GM19468 (cell line): ENCODE measurements at regions not wholly inside any gene's neighbourhood (a gene's known extent, or its start where the extent isn't known, plus 50 kb on each side); places are given as distances from the start of the nearest gene placed in this dataset.
"Not testable (repeated sequence)": the region's sequence is repeated elsewhere in the genome, so short reads cannot be mapped to it uniquely, and the experiment has no call there.

ENCODE experiments used
- ATAC-seq: cut with Tn5 transposase; IDR thresholded peaks from one replicate; pipeline ENCODE4 v1.9.1; 2021; ENCODE audit warnings: mild to moderate bottlenecking, moderate library complexity, moderate number of reproducible peaks; ENCODE audit not compliant: unreplicated experiment; ENCODE audit errors: extremely low read depth

DNA sequence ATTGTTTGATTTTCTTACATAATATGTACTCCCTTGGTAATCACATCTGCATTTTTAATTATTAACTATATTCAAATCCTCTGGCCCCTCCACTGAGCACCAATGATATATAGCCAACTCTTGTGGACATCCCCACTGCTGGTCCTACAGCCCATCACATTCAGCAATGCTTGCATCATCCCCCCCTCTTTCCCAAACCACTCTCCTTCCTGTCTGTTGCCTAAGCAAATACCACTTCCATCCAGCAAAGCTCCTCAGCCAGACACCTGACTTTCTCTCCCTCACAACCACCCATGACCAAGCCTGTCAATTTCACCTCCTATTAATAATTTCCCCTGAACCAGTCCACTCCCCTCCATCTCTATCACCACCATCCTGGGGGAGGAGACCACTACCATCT, 330.1 kb downstream of the GOLGA6L6 start:
- ATAC-seq: not testable (repeated sequence)

DNA sequence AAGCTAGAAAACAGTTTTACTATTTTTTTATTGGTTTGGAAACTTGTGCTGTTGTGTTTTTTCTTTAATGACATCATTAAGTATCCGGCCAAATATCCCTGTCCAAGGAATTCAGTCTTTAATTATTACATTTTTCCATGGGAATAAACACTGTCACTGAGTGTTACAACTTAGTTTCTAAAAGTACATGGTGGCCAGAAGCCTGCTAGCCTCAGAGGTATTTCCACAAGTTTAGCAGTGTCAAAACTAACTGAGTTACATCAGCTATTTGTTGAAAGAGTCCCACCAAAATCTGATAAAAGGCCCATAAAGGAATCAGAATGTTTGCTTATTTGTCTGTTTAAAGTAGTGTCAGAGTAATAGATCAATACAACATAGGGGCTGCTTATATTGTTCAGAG, 331.6 kb downstream of the GOLGA6L6 start:
- ATAC-seq: not testable (repeated sequence)

DNA sequence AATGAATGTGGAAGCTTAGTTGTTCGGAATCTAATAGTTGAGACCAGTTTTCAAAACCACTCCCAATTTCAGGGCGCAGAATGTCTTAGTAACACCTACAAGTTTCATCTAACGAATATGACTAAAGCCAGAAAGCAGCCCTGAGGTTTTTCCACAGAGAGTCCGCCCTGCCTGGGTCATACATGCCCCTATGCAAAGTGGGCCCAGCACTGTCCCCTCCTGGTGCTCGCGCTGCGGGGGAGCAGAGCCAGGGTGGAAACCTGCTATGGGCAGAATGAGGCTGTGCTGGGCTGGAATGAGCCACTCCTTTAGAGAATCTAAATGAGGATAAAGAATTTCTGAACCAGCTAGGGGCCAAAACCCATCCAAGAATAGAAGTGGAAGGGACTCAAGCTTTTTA, 334.0 kb downstream of the GOLGA6L6 start:
- not testable (repeated sequence) for ATAC-seq

DNA sequence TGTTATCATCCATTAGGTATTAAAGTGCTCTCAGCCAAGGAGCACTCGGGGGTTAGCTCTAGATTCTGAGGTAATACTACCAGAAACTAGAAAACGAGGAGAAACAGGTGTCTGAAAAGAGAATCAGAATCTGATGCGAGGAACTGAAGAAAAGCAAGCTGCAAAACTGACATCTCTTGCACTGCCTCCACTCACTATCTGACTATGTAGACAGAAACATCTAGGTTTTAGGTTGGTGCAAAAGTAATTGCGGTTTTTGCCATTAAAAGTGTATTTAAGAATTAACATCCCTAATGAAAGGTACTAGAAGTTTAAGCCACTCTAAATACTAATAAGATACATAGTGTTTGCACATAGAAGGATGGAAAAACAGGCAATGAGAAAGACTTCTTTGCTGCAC, 334.4 kb downstream of the GOLGA6L6 start:
- not testable (repeated sequence) for ATAC-seq

DNA sequence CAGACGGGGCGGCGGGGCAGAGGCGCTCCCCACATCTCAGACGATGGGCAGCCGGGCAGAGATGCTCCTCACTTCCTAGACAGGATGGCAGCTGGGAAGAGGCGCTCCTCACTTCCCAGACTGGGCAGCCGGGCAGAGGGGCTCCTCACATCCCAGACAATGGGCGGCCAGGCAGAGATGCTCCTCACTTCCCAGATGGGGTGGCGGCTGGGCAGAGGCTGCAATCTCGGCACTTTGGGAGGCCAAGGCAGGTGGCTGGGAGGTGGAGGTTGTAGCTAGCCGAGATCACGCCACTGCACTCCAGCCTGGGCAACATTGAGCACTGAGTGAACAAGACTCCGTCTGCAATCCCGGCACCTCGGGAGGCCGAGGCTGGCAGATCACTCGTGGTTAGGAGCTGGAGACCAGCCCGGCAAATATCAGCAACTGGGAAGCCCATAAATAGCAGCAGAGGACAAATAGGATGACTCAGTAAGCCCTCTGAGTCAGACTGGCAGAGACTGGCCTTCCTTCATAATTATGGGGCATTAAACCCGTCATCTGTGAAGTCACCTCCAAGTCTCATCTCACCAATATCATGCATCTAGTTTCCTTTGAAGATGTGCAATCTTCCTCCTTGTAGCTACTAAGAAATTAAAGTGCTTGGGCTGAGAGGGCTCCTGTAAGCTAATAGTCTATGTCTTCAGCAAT, 337.3 kb downstream of the GOLGA6L6 start:
- ATAC-seq: not testable (repeated sequence)

DNA sequence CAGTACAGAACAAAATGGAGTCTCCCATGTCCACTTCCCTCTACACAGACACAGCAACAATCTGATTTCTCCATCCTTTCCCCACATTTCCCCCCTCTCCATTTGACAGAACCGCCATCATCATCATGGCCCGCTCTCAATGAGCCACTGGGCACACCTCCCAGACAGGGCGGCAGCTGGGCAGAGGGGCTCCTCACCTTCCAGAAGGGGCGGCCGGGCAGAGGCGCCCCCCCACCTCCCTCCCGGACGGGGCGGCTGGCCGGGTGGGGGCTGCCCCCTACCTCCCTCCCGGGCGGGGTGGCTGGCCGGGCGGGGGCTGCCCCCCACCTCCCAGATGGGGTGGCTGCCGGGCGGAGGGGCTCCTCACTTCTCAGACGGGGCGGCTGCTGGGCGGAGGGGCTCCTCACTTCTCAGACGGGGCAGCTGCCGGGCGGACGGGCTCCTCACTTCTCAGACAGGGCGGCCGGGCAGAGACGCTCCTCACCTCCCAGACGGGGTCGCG, 337.9 kb downstream of the GOLGA6L6 start:
- not testable (repeated sequence) for ATAC-seq

DNA sequence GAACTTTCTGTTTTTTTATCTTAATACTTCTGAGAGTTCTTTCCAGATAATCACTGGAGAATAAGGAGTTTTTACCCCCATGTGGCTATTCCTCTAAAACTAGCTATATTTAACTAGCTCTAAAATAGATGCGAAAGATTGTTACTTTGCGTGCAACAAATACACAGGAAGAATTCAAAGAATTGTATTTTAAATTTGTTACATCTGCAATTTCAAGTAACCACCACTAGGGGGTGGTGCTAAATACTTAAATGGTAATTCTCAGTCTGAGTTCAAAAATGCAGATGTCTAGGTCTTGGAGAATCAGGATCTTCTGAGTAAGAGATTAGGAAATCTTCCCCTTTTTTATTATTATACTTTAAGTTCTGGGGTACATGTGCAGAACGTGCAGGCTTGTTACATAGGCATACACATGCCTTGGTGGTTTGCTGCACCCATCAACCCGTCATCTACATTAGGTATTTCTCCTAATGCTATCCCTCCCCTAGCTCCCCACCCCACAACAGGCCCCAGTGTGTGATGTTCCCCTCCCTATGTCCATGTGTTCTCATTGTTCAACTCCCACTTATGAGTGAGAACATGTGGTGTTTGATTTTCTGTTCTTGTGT, 346.9 kb downstream of the GOLGA6L6 start:
- ATAC-seq: not testable (repeated sequence)

DNA sequence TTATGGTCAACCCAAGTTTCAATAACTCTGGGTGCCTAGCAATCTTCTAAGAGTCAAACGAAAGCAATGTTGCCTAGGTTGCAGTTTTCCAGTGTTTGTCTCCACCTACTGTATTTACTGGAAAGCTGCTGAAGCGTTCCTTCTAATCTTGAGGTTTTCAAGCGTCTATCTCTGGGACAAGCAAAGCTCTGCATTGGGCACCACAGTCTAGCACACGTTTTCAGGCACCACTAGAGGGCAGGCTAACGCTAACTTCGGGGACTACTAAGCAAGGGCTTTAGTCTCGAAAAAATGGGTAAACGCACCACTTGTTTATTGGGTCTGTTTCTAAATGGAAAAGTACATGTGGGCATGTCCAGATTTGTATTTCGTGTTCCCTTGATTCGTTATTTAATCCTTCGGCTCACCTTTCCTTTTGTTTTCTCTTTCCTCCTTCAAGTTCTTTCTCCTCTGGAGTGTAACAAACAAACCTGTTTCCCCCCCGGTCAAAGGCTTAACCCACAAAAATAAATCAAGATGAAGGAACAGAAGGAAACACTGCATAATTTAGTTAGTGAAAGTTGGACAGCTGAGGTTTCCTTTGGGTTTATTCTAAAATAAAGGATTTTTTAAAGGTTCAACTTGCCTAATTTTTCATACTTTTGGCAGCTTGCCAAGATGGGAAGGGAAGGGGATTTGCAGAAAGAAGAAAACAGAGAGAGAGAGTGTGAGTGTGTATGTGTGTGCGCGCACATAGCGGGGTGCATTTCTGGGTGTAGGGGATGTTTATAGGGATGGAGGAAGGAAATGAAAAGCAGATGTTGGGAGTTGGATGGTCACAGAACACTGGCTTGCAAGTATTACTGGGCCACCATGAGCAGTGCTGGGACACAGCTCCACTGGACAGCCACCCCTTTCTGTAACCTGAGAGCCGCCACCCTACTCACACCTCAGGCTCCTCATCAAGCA, 348.3 kb downstream of the GOLGA6L6 start:
- peak; percentile 50 for ATAC-seq

DNA sequence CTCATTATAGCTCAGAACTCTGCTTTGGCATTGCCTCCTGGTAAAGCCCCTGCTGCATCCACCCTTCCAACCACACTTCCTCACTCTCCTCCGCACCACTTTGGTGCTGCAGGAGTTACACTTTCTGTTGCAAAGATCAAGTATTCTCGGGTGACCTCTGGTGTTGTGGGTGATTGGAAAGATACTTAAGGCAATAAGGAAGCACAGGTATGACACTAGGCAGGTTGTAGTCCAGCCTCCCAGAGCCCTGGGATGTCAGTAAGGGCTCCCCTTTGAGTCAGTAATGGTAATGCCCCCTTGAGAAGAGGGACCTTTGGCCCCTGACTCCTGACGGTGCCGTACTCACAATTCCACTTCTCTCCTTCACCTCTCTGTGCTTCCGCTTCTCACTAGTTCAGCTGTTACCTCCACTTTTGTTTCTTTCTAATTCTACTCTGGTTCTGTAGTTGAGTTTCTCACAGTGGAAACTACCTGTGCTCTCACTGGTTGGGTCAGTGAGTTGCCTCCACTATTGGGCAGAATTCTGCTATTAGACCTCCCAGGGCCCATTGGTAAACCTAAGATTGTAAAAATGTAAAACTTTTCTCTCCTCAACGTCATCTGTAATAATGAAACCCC, 350.0 kb downstream of the GOLGA6L6 start:
- ATAC-seq: not testable (repeated sequence)

DNA sequence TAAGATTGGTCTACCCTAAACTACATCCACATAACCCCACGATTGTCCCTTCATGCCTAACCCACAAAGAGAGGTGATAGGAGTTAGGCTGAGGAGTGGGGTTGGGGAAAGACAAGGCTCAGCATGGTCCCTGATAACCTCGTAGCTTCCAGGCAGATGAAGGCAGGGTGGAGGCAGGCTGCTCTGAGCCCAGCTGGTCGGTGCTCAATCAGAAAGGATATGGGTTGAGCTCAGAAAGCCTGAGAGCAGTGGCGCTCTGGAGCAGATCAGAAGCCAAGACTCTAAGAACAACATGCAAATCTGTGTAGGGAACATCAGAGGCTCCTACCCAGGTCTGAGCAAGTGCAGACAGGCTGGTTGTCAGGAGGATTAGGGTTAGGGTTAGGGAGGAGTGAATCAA, 353.0 kb downstream of the GOLGA6L6 start:
- not testable (repeated sequence) for ATAC-seq

DNA sequence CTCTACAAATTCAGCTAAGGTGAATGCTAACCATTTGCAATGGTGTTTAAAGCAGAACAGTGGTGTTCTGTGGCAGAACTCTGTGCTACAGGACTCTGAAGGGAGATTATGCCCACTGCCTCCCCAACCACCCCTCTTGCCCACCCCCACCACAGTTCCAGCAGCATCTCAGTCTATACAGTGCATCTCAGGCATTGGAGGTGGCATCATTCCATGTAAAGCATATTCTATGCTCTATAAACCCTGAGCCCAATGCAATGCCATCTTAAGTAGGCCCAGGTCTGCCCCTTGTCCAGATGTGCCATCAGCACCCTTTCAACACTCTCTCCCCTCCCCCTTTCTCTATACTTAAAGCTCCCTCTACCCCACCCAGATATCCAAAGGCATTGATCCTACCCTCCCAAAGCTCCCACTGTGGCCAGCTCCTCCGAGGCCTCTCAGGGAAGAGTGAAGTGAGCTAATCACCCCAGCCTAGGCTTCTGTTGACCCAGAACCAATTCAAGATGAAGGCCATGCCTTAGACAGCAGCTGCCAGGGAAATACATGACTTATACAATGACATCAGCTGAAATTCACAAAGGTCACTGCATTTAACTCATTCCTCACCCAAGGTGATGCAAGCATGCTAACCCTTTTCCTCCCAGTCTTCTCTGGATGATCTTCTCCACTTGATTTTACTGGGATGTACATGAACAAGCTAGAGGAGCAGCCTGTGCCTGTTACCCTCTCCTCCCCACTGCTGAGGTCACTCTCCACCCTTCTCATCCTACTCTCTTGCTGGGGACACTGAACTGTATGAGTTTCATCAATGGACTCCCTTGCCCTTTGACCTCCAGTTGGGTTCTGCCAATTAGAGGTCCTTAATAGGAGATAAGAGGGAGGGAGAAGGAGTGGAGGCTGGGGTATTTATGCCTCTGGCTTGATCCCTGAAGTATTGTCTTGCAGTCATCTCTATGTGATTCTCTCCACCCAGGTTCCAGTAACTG, 353.9 kb downstream of the GOLGA6L6 start:
- ATAC-seq: not testable (repeated sequence)

DNA sequence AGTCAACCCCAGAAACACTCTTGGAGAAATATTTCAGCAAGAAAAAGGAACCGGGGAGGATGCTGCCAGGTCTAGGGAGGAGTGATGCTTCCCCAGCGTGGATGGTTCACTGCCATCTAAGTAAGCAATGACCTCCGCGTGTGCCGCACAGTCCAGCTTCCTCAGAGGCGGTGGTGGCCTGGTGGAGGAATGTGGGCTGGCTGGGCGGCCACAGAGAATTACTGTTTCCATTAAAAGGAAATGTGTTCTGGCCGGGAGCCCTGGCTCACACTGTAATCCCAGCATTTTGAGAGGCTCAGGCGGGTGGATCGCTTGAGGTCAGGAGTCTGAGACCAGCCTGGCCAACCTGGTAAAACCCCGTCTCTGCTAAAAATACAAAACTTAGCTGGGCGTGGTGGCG, 356.7 kb downstream of the GOLGA6L6 start:
- ATAC-seq: not testable (repeated sequence)

DNA sequence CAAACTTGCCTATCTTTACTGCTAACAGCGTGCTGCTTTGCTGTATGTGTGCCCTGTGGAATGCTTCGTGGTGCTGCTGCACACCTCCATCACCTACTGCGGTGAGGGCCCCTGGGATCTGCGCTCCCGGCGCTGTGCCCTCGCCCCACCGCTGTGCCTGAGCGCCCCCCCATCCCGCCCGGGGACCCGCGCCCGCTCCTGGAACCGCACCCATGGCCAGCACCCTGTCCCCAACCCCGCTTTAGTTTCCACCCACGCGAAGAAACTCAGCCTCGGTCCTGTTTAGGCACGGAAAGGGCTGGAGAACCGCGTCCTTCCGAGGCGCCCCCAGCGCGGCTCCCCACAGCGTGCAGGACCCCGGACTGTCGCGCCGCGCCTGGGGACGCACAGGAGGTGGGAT, 373.4 kb downstream of the GOLGA6L6 start:
- ATAC-seq: not testable (repeated sequence)

DNA sequence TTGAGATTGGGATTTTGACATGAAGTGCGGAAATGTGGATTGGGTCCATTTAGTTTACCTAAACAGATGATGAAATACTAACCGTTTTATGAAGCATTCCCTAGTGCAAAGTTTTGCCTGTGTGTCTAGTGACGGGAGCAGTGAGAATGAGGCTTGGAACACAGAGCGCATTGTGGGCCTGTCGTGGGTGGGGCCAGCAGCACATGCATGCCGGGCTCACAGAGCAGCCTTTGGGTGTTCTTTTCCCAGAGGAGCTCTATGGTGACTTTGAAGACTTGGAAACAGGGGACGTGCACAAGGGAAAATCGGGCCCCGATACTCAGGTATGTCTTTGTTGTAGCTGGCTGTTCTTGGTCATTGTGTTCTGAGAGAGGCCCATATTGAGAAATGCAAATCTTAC, 388.1 kb downstream of the GOLGA6L6 start:
- not testable (repeated sequence) for ATAC-seq

DNA sequence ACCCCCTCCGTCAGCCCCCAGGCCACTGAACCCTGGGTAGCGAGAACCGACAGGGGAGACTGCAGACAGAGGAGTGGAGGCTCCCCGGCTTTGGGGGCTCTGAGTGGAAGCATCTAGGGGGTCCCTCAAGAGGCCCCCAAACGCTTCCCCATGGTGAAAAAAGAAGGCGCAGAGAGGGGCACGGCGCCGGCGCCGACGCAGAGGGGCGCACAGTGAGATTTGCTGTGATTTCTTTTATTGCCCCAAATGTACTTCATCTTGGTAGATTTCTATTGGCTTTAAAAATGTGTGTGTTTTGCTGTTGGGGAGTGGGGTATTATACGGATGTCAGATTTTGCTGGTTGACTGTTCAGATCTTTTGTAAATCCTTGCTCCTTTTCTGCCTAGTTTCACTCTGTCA, 392.9 kb downstream of the GOLGA6L6 start:
- ATAC-seq: not testable (repeated sequence)

DNA sequence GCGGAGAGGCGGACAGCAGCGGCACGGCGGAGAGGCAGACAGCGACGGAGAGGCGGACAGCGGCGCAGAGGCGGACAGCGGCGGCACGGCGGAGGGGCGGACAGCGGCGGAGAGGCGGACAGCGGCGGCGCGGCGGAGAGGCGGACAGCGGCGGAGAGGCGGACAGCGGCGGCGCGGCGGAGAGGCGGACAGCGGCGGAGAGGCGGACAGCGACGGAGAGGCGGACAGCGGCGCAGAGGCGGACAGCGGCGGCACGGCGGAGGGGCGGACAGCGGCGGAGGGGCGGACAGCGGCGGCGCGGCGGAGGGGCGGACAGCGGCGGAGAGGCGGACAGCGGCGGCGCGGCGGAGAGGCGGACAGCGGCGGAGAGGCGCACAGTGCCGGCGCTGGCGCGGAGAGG, 393.6 kb downstream of the GOLGA6L6 start:
- ATAC-seq: not testable (repeated sequence)

DNA sequence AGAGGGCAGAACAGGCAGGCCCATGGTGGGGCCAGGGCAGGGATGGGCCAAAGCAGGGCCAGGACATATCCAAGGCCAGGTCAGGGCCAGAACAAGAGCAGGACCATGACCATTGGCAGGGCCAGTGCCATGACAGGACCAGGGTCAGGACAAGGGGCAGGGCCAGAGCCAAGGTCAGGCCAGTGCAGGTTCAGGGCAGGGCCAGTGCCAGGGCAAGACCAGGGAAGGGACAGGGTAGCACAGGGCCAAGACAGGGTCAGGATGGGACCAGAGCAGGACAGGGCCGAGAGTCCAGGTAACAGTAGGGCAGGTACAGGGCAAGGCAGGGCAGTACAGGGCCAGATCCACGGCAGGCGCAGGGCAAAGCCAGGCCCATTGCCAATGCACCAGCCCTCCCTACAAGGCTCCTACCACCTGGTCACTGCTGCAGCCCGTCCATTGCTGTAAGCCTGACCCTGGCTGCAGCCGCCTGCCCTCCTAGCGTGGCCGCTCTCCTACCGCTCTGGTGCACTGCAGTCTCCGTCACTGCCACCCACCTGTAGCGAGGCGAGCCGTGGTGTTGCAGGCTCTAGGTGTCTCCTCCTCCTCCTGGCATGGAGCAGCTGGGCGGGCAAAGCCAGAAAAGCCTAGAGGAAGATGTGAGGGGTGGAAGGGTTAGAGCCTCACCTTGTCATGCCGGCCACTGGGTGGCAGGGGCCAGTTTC, 397.1 kb downstream of the GOLGA6L6 start:
- ATAC-seq: not testable (repeated sequence)

DNA sequence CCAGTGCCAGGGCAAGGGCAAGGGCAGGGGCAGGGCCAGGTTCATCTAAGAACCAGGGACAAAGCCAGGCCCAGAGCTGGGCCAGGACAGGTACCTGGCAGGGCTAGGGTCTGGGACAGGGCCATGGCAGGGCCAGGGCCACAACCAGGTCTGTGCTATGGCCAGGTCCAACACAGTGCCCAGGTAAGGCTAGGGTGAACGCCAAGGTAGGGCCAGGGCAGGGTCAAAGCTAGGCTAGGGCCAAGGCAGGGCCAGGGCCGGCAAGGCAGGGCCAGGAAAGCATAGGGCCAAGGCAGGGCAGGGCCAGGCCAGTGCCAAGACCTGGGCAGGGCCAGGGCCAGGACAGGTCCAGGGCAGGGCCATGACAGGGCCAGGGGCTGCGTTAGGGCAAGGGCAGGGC, 398.7 kb downstream of the GOLGA6L6 start:
- ATAC-seq: not testable (repeated sequence)
